HG03565 (cell line): ENCODE measurements at regions not wholly inside any gene's neighbourhood (a gene's known extent, or its start where the extent isn't known, plus 50 kb on each side); places are given as distances from the start of the nearest gene placed in this dataset.
A peak's percentile ranks its signal among the peaks of the same experiment; 100 is the strongest.

Source experiments
- ATAC-seq: cut with Tn5 transposase; IDR thresholded peaks from one replicate; pipeline ENCODE4 v1.9.1; 2021; ENCODE audit warnings: mild to moderate bottlenecking, moderate library complexity; ENCODE audit not compliant: unreplicated experiment

DNA sequence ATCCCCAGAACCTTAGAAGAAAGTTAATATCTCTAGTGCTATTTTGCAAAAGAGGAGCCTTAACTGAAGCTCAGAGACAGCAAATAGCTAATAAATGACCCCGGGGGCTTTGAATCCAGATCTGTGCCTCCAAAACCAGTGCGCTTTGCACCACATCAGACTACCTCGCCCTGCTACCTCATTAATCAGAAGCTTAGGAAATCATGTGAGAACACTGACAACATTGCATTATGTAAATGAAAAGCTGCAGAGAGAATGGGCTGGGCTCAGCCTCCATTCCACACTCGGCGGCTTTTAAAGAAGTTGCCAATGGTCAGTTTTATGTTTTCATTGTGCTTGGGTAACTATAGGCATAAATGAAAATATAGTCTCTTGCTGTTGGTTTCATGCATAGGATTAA is 54.0 kb upstream of the STMND1 start:
- no peak for ATAC-seq

DNA sequence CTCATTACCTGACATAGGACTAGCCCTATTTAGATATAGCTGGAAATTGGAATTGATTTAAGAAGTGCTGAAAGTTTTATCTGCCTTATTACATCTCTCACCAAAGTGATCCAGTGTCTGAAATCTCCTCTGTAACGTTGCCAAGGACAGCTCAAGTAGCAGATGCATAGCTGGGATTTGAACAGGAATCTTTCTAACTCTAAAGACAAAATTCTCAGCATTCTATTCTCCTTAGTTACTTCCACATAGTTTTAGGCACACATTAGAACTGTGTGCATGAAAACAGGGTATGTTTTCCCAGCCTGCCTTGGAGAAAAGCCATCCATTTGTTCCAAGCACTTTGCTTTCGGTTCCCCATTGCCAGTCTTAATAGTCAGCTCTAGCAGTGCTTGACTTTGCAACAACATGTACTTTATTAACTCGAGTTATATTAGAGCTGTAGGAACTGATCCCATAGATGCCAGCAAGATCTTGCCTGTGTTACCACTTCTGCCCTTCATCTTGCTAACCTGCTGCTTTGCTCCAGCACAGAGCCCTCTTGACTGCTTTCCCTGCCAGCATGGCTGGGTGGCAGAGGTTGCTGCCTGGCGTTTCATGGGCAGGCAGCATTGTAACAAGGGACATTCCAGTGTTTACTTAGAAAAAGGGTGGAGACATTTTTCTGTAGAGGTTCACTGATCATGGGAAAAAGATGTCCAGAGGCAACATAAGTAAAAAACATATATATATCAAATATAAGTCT is 56.1 kb upstream of the STMND1 start:
- no peak for ATAC-seq

DNA sequence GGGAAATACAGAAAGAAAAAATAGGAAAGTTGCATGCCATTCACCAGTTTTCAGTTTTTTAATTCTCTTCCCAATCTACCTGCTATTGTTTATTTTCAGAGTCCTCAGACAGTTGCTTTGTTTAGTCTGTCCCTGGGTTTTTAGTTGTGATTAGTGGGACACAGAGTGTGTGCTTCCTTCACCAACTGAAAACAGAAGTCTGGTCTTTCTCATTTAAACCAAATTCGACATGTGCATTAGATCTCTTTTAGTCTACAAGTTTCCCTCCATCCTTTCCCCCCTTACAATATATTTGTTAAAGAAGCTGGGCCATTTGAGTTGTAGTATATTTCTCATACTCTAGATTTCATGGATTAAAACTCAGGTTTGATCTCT is 58.7 kb upstream of the STMND1 start:
- no peak for ATAC-seq

DNA sequence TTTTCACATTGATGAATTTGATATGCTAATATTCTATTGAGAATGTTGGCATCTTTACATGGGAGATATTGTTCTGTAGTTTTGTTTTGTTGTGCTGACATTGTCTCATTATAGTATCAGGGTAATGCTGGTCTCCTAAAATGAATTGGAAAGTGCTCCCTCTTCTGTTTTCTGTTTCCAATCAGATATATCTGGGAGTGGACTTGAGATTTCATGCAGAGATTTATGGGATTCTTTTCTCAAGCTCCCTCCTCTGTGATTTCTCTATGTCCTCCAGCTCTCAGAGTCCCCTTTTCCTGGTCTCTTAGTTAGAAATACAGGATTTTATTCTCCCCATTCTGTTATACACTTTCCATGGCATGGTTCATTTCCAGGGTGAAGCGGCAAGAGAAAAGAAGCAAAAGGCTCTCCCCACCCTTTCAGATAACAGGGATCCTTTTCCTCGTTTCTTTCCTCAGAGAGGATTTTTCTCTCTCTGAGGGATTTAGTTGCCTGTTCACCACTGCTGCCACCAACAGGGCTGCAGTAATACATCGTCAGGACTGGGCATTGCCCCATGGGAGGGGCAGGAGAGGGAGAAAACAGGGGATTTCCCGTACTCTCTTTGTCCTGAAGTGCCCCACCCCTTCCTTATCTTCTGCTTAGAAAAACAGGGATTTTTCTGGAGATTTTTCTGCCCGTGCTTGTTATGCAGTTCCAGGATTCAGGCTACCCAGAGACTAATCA is 59.3 kb upstream of the STMND1 start:
- ATAC-seq: no peak

DNA sequence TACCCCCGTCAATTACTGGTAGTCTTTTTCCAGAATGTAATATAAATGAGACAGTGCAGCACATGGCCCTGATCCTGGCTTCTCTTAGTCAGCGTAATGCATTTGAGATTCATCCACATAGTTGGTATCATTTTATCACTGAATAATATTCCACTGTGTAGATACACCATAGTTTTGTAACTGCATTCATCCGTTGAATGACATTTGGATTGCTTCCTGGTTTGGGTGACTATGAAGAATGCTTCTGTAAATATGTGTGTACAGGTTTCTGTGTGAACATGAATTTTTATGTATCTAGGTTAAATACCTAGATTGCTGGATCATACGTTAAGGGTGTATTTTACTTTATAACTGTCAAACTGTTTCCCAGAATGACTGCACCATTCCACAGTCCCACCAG is 62.6 kb upstream of the STMND1 start:
- no peak for ATAC-seq

DNA sequence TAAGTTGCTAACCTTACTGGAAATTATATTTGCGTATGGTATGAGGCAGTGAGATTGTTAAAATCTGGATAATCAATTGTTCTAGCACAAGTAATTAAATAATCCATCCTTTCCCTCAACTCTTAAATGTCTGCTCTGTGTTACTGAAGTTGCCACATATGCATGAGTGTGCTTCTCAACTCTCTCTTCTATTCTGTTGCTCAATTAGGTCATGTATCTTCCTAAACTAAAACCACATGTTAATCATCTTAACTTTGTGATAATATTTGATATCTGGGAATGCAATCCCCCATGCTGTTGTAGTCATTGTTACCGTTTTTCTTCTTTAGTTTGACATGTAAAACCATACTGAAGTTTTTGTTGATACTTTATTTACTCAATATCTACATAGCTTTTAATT is 63.5 kb upstream of the STMND1 start:
- ATAC-seq: no peak

DNA sequence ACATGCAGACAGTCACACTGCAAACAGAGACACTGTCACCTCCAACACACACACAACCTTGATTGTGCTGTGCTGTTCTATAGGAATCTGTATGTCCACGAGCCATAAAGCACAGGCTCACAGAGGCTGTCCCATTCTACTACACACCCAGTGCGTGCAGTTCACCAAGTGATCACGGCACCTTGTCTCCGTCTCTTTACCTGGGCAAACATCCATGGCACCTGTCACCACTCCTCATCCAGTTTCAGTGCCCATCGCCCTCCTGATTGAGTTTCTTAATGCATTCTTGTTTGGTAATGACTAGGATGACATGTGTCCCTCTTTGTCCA is 65.8 kb upstream of the STMND1 start:
- no peak for ATAC-seq

DNA sequence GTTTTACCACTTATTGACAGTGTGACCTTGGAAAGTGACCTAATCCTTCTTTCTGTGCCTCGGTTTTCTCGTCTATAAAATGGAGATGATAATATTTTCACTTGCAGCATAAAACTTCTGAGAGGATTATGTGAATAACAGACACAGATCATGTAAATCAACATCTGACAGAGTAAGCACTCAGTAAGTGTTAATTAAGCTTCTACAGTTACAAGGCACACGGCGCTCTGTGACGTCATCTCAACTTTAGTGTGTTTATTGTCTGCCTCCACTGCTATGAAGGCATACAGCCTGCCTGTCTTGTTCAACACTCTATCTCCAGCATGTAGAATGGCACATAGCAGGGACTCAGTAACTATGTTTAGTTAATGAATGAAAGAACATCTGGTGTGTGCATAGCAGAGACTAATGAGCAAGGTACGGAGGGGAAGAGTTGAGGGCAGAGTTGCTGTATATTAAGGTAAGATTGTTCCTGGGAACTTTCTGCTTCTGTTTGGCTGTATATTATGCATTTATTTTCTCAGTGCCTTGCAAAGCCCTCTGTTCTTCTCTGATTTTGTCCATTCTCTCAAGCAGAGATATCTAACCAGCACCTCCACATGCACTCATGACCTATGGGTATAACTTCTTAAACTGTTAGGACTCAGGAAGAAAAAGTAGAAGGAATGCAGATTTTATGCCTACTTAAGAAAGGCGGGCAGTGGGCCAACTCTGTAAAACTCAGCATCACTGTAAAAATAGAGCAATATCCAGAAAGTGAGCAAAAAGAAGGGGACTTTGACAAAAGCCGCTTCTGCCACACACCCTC is 66.4 kb upstream of the STMND1 start:
- no peak for ATAC-seq

DNA sequence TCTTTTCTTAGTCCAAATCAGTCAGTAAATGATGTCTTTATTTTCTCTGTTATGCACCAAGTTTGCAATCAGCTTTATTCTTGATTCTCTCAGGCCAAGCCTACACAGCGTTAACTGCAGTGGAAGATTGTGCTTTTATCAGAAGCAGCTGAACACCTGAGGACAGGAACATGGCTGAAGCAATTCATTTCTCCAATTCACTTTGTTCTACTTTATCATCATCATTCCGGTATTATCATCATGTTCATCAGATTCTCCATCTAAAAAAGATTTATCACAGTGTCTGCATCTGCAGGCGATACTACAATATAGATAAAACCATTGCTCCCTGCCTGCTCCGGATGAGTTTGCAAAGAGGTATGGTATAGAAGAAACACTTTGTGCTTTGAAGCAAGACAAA is 68.1 kb upstream of the STMND1 start:
- no peak for ATAC-seq

DNA sequence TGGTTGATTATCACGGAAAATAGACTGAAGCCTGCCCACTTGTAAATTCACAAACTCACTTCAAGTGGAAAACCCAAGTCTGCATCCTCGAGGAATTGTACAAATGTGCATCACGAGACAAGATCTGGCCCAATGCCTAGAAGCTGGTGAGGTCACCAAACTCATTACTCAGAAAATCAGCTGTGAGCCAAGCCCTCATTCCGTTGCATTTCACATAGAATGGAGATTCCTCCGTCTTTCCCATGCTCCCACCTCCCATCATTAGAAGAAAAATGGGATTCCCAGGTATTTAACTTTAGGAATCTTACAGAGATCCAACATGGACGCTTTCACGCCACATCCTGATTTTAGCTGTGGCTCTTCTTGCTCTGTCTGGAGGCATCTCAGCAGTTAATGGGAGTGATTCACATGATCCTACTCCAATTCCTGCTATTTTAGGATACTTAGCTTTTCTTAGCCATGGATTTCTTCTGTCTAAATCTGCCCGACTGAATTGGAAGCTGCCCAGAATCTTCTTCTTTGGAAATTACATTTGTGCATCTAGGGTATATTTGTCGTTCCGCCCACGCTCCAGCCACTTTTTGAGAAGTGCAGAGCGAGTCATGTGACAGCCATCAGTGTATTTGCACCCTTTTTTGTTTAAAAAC is 68.7 kb upstream of the STMND1 start:
- ATAC-seq: no peak

DNA sequence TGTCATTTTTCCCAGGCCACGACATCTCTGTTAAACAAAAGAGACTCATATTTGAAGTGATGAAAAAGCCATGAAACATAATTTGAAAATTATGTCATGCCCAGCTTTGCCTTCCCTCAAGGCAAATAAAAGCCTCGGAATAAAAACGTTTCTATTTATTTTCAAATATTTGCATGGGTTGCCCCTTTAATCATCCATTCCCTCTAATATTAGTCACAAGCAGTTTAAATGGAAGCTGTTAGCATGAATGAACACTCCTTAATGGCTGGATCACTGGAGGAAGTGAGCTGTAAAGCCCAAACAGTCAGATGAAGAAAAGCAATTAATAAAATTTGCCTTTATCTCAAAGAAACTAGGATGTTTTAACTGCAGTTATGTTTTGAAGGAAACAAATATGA is 69.3 kb upstream of the STMND1 start:
- no peak for ATAC-seq

DNA sequence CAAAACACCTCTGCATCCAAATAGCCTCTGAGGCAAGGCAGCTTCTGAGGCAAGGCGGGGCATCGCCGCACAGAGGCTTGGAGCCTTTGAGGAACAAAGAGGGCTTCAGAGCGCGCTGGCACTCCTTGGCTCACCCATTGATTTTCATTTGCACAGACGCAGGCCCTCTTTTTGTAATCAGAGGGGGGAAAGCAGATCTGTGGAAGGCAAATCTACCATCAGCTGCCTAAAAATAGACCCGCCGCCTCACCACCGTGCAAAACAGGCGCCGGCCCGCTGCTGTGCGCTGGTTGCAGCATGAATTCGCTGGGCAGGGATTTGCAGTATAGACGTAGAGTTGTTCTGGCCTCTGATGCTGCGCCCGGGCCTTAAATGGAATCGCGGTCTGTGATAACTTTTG is 69.9 kb upstream of the STMND1 start:
- no peak for ATAC-seq

DNA sequence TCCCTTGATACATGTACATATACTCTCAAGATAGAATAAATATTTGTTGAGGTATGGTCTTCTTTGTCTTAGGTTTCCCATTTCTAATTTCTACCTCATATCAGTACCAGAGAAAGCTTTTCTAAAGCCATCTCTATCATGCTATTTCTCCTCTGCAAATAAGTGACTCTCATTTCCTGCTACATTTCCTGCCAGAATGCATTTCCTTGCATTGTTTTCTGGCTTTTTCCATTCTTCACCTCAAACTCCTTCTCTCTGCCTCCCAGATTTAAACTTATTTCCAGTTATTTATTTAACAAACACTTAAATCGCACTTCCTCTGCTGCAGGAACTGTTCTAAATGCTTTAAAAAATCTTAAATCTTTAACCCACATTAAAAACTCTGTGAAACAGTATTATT is 74.4 kb upstream of the STMND1 start:
- ATAC-seq: no peak

DNA sequence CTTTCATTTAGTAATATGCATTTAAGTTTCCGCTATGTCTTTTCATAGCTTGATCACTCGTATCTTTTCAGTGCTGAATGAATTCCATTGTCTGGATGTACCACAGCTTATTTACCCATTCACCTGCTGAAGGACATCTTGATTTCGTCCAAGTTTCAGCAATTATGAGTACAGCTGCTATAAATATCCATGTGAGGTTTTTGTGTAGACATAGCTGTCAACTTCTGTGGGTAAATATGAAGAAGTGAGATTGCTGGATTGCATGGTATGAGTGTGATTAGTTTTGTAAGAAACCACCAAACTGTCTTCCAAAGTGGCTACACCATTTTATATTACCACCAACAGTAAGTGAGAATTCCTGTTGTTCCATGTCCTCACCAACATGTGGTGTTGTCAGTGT is 79.2 kb upstream of the STMND1 start:
- peak; percentile 81 for ATAC-seq

DNA sequence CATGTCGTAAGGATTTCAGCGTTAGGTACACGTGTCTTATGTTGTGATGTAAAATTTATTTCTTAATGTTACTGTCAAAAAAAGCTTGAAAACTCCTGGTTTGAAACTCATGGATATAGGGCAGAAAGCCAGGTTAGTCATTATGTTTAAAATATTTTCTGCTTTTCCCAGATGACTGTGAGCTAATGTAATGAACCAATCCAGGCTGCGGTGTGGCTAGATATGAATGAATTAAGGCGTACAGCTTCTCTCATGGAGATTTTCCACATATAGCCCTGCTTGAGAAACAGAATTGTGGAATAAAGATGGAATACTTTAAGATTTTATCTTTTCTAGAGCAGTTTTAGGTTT is 80.3 kb upstream of the STMND1 start:
- no peak for ATAC-seq

DNA sequence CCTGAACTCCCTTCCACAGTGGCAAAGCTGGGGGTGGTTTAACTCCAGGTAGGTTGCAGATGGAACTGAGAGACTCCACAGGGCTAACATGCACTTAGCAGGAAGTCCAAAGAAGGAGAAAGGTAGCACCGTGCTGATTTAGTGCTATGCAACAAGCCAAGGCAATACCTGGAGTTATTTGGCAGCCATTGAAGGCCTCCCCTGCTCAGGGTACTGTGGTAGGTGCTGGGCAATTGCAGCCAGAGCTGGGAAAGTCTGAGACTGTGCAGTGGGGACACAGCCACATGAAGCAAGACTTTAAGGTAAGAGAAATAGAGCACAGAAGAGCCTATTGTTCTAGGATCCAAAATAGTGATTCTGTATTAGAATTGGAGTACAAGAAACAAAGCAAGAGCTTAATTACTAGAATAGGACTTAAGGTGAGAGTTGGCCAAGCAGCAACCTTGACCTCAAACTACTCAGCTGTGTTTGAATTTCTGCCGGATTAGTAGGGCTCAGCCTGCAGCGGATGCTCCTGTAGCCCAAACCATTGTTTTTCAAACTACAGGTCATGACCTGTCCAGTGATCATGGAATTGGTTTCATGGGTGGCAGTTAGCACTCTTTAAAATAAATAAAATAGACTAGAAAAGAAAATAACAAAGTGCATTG is 80.8 kb upstream of the STMND1 start:
- ATAC-seq: no peak

DNA sequence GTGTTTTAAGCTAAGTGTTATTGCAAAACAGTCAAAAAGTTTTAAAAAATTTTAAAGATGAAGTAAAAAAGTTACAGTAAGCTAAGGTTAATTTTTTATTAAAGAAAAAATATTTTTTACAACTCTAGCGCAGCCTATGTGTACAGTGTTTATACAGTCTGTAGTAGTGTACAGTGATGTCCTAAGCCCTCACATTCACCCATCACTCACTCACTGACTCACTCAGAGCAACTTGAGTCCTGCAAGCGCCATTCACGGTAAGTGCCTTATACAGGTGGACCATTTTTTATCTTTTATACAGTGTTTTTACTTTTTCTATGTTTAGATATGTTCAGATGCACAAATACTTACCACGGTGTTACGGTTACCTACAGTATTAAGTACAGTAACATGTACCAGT is 83.4 kb upstream of the STMND1 start:
- ATAC-seq: no peak

DNA sequence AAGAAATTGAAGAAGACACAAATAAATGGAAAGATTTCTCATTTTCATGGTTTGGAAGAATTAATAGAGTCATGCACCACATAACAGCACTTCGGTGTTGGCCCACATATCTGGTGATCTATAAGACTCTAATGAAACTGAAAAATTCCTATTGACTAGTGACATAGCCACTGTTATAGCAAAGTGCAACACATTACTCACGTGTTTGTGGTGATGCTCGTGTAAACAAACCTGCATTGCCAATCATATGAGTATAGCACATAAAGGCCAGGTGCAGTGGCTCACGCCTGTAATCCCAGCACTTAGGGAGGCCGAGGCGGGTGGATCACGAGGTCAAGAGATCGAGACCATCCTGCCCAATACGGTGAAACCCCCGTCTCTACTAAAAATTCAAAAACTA is 84.4 kb upstream of the STMND1 start:
- no peak for ATAC-seq

DNA sequence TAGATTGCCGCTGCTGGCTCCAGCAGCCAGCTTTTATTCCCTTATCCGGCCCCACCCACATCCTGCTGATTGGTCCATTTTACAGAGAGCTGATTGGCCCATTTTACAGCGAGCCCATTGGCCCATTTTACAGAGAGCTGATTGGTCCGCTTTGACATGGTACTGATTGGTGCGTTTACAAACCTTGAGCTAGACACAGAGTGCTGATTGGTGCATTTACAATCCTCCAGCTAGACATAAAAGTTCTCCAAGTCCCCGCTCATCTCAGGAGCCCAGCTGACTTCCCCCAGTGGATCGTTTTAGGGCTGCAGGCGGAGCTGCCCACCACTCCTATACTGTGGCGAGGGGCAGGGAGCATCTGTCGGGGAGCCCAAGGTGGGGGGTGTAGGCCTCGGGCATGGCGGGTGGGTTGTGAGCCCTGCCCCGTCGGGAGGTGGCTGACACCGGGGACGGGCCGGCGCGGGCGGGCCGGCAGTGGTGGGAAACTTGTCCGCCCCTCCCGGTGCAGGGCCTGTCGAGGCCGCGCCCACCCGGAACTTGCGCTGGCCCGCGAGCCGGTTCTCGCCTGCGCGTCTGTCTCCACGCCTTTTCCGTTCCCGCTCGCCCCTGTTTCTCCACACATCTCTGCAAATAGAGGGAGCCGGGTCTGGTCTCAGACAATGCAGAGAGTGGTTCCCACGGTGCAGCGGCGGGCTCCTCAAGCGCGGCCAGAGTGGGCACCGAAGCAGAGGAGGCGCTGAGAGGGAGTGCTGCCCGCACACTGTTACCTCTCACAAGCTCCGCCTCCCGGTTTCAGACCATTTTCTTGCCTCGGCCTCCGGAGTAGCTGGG is 86.1 kb upstream of the STMND1 start:
- no peak for ATAC-seq

DNA sequence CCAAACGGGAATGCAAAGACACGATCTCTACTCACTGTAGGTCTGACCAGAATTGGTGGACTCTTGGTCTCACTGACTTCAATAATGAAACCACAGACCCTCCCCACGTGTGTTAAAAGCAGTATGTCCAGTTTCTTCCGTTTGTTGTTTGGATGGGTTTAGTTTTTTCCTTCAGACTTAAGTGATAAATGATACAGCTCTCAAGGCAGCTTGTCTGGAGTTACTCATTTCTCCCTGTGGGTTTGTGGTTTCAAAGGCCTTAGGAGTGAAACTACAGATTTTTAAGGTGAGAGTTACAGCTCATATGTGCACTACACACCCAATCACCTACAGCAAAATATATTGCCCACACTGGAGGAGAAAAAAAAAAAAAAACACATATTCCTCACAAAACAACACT is 86.7 kb upstream of the STMND1 start:
- ATAC-seq: peak; percentile 90
